ENCODE measurements at regions not wholly inside any gene's neighbourhood (a gene's known extent, or its start where the extent isn't known, plus 50 kb on each side); places are given as distances from the start of the nearest gene placed in this dataset.
"Not testable (repeated sequence)": the region's sequence is repeated elsewhere in the genome, so short reads cannot be mapped to it uniquely, and the experiment has no call there.

- intact Hi-C loops (cut with DNase I), result no loop called here
- no peak for DNase-seq
These were observed 84.7 kb upstream of the GPR141 start for GRCh38 chr7:37598824-37599223.

- DNase-seq, result no peak
- intact Hi-C loops (cut with DNase I), result no loop called here
These were observed 82.2 kb upstream of the GPR141 start for GRCh38 chr7:37601321-37601720.

- no peak for DNase-seq
- intact Hi-C loops (cut with DNase I), result no loop called here
These were observed 79.5 kb upstream of the GPR141 start for GRCh38 chr7:37604078-37604477.

GRCh38 chr7:37617406-37617805, 66.2 kb upstream of the GPR141 start:
- peak in 1 of 10 donors; percentile 28 for DNase-seq
- intact Hi-C loops (cut with DNase I), result not testable (repeated sequence)

- intact Hi-C loops (cut with DNase I), result no loop called here
- DNase-seq, result no peak
These were observed 50.5 kb upstream of the GPR141 start for GRCh38 chr7:37633048-37633447.

Data from posterior cingulate gyrus (tissue), 11 donors.